GM19397 (cell line): ENCODE measurements at regions not wholly inside any gene's neighbourhood (a gene's known extent, or its start where the extent isn't known, plus 50 kb on each side); places are given as distances from the start of the nearest gene placed in this dataset.

Experiments
- ATAC-seq: cut with Tn5 transposase; IDR thresholded peaks from one replicate; pipeline ENCODE4 v1.9.1; 2021; ENCODE audit warnings: mild to moderate bottlenecking, moderate library complexity; ENCODE audit not compliant: unreplicated experiment

GRCh38 chr2:156837635-156838370, 401.6 kb downstream of the GPD2 start:
- no peak for ATAC-seq

GRCh38 chr2:156841321-156841720, 405.1 kb downstream of the GPD2 start:
- no peak for ATAC-seq

GRCh38 chr2:156845806-156846558, 409.8 kb downstream of the GPD2 start:
- no peak for ATAC-seq

DNA sequence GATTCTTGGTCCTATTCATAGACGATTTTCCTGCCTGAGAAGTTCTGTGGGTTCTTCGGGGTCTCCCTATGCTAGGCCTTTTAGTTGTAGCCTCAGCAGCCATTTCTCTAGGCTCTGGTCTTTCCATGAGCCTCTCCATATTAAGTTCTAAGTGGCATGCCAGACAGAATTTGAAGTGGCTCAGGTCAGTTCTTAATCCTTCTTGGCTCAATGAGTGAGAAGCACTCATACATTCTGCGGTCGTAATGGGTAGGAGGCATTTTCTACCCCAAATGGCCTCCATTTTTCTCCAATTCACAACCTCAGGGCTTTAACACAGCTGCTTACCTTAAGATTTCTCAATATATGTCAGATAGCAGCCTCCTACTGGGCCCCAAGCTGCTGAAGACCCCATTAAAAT, 405.3 kb upstream of the GALNT5 start:
- no peak for ATAC-seq

- no peak for ATAC-seq
These were observed 404.8 kb upstream of the GALNT5 start for GRCh38 chr2:156852681-156853080.

DNA sequence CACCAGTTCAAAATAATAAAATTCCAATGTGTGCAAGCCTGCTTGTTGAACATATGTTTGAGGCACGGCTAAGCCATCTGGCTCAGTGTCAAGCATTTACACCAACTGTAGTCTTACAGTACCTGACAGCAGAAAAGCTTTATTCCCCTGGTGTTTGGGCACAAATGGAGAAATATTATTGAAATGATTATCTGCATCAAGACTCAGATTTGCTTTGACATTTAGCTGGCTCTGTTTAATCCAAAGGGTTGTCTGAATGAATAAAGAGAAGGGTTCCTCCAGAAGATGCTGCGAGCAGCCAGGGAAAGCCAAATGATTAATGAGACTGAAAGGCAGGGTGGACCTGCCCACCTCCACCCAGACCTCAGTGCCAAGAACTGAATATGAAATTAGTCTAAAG, 393.2 kb upstream of the GALNT5 start:
- ATAC-seq = no peak

DNA sequence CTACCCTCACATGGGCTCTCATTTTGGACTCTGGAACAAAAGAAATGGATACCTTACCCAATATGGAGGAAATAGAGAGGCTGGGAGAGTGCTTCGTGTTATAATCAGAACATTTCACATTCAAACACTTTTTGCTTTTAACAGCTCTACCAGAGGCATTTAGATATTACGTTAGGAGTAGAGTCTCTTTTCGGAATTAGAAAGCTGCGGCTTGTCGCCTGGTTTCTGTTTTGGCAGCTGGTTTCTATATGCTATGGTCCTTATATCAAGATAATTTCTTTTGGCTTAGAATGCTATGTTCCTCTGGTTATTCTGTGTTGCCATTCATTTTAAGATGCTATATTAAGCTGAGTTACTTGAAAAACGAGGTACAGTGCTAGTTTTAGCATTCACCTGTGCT, 392.8 kb upstream of the GALNT5 start:
- no peak for ATAC-seq

GRCh38 chr2:156867201-156867600, 390.3 kb upstream of the GALNT5 start:
- ATAC-seq = no peak

DNA sequence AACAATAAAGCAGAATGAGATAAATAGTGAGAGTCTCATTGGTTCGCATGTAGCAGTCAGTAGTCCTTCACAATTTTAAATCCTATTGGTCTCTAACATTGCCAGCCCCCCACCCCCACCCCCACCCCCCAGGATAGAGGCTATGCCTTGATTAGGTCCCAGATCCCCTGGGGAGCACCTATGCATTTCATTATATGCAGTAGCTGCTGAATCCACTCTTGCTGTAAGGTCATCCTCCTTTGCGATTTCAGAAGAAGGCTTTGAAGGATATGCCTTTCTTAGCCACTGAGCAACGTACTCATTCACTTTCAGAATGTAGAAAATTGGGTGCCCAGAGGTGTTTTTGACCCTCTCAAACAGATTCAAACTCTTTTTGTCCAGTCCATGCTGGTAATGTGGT, 382.8 kb upstream of the GALNT5 start:
- ATAC-seq = no peak

- no peak for ATAC-seq
These were observed 373.7 kb upstream of the GALNT5 start for GRCh38 chr2:156883804-156884203.

DNA sequence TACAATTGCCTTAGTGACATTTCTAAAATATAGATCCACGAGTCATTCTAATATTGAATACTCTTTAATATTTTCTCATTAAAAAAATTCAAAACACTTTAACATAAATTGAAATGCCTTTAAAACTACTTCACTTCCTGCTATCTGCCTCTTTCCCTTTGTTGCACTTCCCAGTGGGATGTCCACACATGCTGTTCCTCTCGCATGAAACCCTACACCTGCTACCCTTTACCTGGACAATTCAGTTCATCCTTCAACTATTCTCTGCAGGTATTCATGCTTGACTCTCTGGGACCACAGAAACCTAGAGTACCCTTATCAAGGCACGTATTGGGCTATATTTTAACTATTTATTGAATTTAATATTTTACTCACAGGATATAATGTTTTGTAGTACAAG, 373.3 kb upstream of the GALNT5 start:
- ATAC-seq = no peak

DNA sequence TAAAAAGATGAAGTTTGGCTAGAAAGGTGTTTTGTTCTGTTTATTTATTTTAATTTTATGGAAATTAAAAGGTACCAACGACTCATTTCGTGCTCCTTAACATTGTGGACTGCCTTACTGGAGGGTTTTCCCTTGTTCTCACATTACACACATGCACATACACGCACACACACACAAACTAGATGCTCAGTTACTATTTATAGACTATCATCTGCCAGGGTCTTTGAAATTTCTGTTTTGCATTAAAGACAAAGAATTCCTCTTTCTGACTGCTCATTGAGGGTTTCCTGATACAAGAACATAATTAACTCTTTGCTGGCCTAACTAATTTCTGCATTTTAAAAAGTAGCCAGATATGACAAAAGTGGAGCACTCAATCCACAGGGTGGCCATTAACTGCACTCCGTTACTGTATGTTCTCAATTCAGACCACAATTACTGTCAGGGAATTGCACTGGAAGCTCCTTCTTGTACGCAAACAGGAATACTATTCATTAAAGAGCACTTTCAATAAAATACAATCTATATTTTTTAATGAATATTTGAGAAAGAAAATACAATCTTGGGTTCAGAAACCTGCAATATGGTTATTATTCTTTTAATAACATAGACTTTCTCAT, 366.9 kb upstream of the GALNT5 start:
- no peak for ATAC-seq

DNA sequence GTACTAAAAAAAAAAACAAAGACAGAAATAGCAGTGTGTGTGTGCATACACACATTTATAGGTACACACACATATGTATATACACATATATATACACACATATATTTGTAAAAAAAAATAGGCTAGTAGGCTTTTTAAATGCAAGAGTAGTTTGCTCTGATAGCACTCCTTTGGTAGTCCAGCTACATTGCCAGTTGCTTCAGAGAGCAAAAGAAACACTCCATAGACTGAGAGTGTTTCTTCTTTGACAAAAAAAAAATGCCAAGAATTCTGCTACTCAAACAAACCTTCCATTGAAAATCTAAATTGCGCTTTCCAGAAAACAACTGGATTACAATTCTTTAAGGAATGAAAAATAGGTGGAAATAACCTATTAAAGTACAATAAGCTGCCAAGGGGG, 365.9 kb upstream of the GALNT5 start:
- ATAC-seq = no peak

DNA sequence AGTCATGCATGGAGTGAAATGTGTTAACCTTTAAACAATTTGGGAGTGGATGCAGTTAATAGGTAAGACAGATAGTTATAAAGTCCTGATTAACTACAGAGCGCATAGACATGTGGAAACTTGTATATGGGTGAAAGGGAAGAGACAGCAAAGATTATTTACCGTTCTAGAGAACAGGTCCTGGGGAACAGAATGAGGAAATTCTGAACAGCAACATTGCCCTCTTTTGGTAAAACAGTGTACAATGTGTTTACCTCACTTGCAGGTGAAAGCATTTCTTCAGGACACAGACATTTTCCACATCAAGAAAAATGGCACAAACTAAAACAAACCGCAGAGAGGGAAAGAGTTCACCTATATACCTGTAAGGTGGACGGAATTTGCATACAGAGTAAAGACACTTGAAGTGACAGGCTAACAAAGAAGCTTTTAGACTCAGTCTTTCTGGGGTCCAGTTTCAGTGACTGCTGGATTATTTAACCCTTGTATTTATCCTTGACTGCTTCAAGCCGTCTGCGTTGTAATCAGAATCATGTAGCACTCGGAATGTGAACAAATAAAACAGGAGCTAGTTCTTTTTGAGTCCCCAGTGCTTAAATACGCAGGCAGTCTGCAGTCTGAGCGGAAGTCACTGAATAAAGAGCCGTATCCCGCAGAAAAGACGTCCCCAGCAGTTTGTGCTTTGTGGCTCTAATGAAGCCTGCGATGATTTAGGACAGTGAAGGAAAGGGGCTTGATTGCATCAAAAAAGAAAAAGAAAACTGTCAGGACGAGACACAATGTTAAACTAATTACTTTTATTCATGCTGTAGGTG, 364.8 kb upstream of the GALNT5 start:
- peak; percentile 51 for ATAC-seq

- peak; percentile 83 for ATAC-seq
These were observed 361.2 kb upstream of the GALNT5 start for GRCh38 chr2:156896294-156896693.

- ATAC-seq = no peak
These were observed 360.0 kb upstream of the GALNT5 start for GRCh38 chr2:156897548-156897947.

DNA sequence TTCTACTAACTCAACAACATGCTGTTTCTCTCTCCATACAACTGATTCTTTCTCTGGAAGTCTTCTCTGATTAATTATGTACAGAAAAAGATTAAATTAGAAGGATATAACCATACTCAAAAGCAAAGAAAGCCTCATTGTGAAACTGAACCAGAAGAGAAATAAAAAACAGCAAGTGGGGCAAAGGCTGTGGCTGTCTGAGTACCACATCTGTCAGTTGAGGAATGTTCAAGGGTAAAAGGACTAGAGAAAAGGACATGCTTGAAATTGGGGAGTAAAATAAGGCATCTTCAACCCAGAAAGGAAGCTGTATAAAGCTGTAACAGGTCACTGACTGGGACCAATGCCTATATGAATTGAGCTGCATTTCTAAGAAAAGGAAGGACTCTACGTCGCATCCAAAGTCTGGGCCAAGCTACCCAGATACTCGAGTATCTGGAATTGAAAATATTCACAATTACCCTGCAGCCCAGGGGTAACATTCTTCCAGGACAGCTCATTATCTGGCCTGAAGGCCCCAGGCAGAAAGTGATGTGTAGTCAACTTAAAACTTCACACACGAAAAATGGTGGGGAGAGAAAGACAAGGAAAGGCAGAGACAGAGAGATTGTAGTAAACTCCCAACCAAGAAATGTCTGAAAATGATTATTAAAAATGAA, 356.0 kb upstream of the GALNT5 start:
- ATAC-seq = no peak

GRCh38 chr2:156903335-156903734, 354.2 kb upstream of the GALNT5 start:
- no peak for ATAC-seq

GRCh38 chr2:156907806-156908205, 349.7 kb upstream of the GALNT5 start:
- ATAC-seq = no peak

DNA sequence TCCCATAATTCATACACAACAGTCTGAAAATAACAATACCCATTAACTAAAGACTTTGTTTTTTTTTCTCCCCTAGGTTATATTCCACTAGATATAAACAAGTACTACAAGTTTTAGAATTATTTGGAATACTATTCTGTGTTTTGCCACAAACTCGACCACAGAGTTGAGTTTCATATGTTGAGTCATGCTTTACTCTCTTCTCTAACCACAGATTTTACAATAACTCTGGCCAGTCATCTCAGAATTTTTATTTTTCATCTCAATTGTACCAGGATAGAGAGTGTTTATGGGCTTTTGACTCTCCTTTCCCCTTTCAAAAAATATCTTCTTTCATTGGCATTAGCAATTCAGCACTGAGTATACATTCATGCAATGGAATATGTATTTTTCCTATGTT, 348.7 kb upstream of the GALNT5 start:
- ATAC-seq = no peak

DNA sequence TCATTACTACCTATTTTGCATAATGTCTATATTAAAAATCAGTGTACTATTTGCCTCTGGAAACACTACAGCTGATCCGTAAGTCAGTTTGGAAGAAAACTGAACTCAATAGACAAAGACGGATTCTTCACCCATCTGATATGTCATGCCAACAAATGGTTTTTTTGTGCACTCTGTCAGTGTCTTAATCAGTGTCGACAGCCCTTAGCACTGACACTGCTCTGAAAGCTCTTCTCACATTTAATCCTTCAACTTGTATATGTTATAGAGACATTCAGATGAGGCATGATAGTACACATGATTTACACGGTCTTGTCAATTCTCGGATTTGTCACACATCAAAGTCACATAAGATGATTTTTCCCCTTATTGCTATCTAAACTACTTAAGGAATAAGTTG, 347.5 kb upstream of the GALNT5 start:
- no peak for ATAC-seq
